Activated CD4-positive, alpha-beta T cell treated with anti-CD3 and anti-CD28 coated beads, Interleukin-2, amount 50 U/mL, for 16 hours (primary cell): ENCODE measurements at regions not wholly inside any gene's neighbourhood (a gene's known extent, or its start where the extent isn't known, plus 50 kb on each side); places are given as distances from the start of the nearest gene placed in this dataset.
"Not testable (repeated sequence)": the region's sequence is repeated elsewhere in the genome, so short reads cannot be mapped to it uniquely, and the experiment has no call there.

ENCODE experiments used
- DNase-seq: peaks from one replicate; pipeline ENCODE4 v3.0.0-alpha.2; 2020

- DNase-seq = no peak
Measured at GRCh38 chr2:14996351-14997014, 364.0 kb downstream of the LRATD1 start.

- DNase-seq = no peak
Measured at GRCh38 chr2:14998546-14998945, 366.0 kb downstream of the LRATD1 start.

DNA sequence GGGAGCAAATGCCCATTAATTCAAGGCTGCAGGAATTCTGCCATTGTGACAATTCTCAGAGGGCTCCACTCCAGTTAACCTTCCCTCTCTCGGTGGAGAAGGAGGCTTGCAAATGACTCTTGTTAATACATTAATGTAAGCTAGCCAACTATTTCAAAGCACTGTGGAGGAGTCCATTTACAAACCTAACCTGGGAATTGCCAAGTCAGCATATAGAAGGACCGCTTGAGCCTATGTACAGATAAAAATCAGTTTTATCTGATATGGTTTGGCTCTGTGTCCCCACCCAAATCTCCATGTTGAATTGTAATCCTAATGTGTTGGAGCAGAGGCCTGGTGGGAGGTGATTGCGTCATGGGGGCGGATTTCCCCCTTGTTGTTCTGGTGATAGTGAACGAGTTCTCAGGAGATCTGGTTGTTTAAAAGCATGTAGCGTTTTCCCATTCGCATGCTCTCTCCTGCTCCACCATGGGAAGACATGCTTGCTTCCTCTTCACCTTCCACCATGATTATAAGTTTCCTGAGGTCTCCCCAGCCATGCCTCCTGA, 366.7 kb downstream of the LRATD1 start:
- DNase-seq = no peak

DNA sequence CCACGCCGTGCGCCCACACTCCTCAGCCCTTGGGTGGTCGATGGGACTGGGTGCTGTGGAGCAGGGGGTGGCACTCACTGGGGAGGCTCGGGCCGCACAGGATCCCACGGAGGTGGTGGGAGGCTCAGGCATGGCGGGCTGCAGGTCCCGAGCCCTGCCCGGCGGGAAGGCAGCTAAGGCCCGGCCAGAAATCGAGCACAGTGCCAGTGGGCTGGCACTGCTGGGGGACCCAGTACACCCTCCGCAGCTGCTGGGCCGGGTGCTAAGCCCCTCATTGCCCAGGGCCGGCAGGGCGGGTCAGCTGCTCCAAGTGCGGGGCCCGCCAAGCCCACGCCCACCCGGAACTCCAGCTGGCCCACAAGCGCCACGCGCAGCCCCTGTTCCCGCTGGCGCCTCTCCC, 370.0 kb downstream of the LRATD1 start:
- not testable (repeated sequence) for DNase-seq

GRCh38 chr2:15006667-15007066, 374.1 kb downstream of the LRATD1 start:
- peak; percentile 19 for DNase-seq

DNA sequence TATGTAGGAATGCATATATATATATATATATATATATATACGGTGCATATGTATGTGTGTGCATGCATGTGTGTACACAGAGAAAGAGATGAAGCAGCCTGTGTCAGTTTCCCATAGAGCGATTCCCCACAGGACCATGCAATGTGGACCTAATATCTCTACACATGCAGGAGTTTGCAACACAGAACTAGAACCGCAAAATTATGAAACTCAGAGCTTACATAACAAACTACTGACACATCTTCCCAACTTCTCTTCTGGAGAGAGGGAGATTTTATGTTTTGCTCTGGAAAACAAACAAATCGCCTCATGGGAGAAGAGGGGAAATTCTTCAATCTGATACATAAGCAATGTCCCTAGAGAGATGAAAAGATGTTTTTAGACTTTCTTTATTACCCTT, 377.2 kb downstream of the LRATD1 start:
- DNase-seq = no peak

DNA sequence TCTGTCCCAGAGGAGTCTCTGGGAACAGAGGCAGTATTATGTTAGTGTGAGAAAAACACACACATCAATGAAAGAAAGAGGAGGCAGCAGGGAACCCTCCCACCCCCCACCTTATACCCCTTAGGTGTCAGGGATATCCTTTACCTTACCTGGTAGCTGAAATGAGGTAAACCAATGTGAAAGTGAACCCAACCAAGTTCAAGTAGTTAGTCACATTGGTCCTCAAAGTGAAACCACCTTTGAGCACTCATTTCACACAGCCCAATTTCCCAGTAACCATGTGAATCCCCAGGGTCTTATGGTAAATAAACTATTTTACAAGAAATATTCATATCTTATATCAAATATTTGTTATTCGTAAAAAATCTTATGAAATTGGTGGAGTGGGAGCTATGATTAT, 377.8 kb downstream of the LRATD1 start:
- peak; percentile 51 for DNase-seq

- DNase-seq = no peak
Measured at GRCh38 chr2:15018814-15019213, 386.3 kb downstream of the LRATD1 start.

DNA sequence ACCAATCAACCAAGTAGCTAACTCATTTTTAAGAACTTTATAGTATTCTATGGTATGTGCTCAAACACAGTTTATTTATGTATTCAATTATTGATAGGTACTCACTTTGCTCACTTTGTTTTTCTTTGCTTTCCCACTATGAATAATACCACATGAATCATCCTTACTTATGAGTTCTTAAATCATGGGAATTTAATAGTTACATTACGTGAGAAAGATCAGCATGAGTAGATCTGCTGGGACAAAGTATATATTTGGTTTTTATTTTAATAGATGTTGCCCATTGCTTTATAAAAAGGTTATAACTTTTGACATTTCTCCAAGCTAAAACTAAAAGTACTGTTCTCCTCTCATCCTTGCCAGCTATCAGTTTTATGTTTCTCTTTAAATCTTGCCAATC, 390.7 kb downstream of the LRATD1 start:
- no peak for DNase-seq

DNA sequence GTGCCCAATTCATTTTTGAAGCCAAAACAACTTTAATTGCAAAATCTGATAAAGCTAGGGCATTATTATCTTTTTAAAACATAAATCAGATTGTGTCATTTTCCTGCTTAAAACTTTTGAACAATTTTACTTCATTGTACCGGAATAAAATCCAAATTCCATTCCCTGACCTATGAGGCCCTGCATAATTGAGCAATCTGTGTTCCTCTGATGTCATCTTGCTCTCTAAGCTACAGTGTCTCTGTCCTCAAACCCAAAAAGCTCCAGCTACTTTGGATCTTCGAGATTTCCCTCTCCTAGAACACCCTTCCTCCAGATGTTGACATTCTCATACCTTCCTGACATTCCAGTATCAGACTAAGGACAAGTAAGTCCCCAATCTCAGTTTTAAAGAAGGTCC, 395.9 kb downstream of the LRATD1 start:
- DNase-seq = no peak

DNA sequence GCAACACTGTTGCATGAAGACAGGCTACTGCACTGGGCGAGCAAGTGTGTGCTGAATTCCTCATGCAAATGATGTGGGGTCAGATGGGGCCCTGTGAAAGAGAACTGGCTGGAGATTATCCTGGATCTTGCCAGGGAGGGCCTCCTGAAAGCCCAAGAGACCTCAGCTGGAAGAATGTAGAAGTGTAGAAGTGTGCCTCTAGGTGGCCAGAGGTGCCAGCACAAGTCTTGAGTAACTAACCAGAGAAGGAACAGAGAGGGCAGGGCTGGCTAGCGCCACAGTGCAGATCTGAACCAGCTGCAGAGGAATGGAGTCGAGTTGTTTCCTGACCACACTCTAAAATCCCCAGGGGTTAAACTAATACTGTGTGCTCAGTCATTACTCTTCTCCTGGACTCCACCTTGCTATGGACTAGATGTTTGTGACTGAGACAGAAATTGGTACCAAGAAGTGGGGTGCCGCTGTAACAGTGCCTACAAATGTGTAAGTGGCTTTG, 399.3 kb downstream of the LRATD1 start:
- DNase-seq = no peak

DNA sequence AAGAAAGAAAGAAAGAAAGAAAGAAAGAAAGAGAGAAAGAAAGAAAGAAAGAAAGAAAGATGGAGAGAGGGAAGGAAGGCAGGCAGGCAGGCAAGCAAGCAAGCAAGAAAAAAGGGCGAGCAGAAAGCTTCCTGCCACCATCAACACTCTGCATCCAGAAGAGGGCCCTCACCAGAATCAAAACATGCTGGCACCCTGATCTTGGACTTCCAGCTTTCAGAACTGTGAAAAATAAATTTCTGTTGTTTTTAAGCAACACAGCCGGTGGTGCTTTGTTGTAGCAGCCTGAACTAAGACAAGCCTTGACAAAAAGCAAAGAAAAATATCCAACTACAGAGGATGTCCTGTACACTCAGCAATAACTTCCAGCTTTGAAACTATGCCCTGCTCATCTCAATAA, 401.7 kb downstream of the LRATD1 start:
- no peak for DNase-seq

- no peak for DNase-seq
Measured at GRCh38 chr2:15034860-15035259, 402.3 kb downstream of the LRATD1 start.

GRCh38 chr2:15038366-15039364, 406.1 kb downstream of the LRATD1 start:
- peak; percentile 41 for DNase-seq

DNA sequence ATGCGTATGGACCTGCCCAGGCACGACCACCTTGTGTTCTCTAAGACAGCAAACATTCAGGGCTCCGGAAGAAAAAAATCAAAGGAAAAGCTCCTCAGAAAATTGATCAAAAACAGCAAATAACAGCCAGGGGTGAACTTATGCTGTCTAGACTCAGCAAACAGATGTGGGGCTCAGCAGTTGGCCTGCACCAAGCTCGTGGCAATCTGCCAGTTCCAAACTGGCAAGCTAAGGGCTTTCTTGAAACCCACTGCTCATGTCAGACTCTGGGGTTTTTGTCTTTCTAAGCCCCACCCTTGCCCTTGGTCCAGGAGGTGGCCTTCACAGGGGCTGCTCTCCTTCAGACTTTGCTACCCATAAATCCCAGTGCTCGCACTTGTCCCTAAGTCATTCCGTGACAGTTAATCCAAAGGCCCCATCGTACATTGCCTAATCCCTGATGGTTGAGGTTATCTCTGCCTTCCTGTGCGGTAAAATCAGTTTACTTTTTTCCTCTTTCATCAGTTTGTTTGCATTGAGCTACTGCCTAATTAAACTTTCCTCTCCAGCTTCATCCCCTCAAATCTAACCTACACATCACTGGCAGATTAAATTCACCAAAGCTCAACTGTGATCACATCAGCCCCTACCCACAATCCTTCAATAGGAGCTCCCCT, 408.0 kb downstream of the LRATD1 start:
- no peak for DNase-seq

GRCh38 chr2:15041429-15041837, 408.9 kb downstream of the LRATD1 start:
- no peak for DNase-seq

- no peak for DNase-seq
Measured at GRCh38 chr2:15042801-15043217, 410.3 kb downstream of the LRATD1 start.

- DNase-seq = no peak
Measured at GRCh38 chr2:15043336-15044058, 411.0 kb downstream of the LRATD1 start.

DNA sequence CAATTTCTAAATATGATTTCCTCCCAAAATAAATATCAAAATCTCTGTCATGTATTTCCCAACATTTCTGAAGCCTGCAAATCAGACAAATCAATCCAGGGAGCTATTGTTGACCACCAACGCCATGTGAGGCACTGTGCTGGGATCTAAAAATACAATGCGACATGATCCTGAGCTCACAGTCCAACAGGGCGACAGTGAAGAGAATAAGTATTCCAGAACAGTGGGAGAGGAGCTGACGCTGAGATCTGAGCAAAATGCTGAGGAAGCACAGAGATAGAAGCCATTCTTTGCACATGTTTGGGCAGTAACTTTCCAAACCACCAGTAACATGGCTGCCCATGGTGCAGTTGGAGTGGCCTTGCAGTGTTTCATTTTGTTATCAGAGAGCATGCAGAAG, 412.5 kb downstream of the LRATD1 start:
- no peak for DNase-seq

- no peak for DNase-seq
Measured at GRCh38 chr2:15047184-15047583, 414.7 kb downstream of the LRATD1 start.

GRCh38 chr2:15048000-15048399, 415.5 kb downstream of the LRATD1 start:
- no peak for DNase-seq
